ENCODE measurements at regions not wholly inside any gene's neighbourhood (a gene's known extent, or its start where the extent isn't known, plus 50 kb on each side); places are given as distances from the start of the nearest gene placed in this dataset.

GRCh38 chr17:65446043-65446442 lies 115.4 kb downstream of the AXIN2 start:
- H3K4me3 ChIP-seq (ENCODE audit: low read depth, low read length): no peak overlapping the region
- TF ChIP-seq, protein P1, sequence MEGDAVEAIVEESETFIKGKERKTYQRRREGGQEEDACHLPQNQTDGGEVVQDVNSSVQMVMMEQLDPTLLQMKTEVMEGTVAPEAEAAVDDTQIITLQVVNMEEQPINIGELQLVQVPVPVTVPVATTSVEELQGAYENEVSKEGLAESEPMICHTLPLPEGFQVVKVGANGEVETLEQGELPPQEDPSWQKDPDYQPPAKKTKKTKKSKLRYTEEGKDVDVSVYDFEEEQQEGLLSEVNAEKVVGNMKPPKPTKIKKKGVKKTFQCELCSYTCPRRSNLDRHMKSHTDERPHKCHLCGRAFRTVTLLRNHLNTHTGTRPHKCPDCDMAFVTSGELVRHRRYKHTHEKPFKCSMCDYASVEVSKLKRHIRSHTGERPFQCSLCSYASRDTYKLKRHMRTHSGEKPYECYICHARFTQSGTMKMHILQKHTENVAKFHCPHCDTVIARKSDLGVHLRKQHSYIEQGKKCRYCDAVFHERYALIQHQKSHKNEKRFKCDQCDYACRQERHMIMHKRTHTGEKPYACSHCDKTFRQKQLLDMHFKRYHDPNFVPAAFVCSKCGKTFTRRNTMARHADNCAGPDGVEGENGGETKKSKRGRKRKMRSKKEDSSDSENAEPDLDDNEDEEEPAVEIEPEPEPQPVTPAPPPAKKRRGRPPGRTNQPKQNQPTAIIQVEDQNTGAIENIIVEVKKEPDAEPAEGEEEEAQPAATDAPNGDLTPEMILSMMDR (IDR thresholded peaks at IDR 0.05; ENCODE audit: low read depth, low read length): no peak

GRCh38 chr17:65444049-65444448 lies 117.4 kb downstream of the AXIN2 start:
- no peak overlapping the region for H3K4me3 ChIP-seq (ENCODE audit: low read depth, low read length)
- TF ChIP-seq, protein P1 (IDR thresholded peaks at IDR 0.05; ENCODE audit: low read depth, low read length): no peak

GRCh38 chr17:65442691-65443090 lies 118.8 kb downstream of the AXIN2 start:
- no peak overlapping the region for H3K4me3 ChIP-seq (ENCODE audit: low read depth, low read length)
- TF ChIP-seq, protein P1 (IDR thresholded peaks at IDR 0.05; ENCODE audit: low read depth, low read length): no peak

GRCh38 chr17:65442250-65442649 lies 119.2 kb downstream of the AXIN2 start:
- TF ChIP-seq, protein P1 (IDR thresholded peaks at IDR 0.05; ENCODE audit: low read depth, low read length): no peak

GRCh38 chr17:65441053-65441605 lies 120.3 kb downstream of the AXIN2 start:
- TF ChIP-seq, protein P1 (IDR thresholded peaks at IDR 0.05; ENCODE audit: low read depth, low read length): no peak
- no peak overlapping the region for H3K4me3 ChIP-seq (ENCODE audit: low read depth, low read length)

More at GRCh38 chr17:65442250-65442649, 119.2 kb downstream of the AXIN2 start:
- H3K4me3 ChIP-seq (ENCODE audit: low read depth, low read length): no peak overlapping the region

- no peak overlapping the region for H3K4me3 ChIP-seq (ENCODE audit: low read depth, low read length)
- TF ChIP-seq, protein P1 (IDR thresholded peaks at IDR 0.05; ENCODE audit: low read depth, low read length): no peak
These were observed 122.6 kb downstream of the AXIN2 start for GRCh38 chr17:65438708-65439294.

DNA sequence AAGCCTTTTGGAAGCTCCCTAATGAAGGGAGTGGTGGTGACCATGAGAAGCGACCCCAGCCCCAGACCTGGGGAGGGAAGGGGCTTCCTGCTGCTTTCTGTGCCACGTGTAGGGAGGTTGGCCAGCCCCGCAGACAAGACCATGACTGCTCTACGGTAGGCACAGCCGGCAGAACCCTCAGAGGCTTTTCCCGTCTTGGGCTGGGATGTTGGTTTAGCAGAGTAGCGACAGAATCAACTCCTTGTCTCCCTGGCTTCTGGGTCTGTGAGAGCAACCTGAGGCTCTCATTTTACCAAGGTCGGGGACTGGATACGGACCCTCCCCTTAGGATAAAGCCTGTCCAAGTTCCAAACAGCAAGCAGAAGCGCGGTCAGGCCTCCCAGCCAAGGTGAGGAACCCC lies 123.3 kb downstream of the AXIN2 start:
- H3K4me3 ChIP-seq (ENCODE audit: low read depth, low read length): no peak overlapping the region
- TF ChIP-seq, protein P1 (IDR thresholded peaks at IDR 0.05; ENCODE audit: low read depth, low read length): no peak
